CD14-positive monocyte (primary cell): ENCODE measurements at regions not wholly inside any gene's neighbourhood (a gene's known extent, or its start where the extent isn't known, plus 50 kb on each side); places are given as distances from the start of the nearest gene placed in this dataset.

ENCODE experiments used
- DNase-seq, 3 donors: peaks; one replicate each; pipeline ENCODE4 v3.0.0-alpha.2; 2011 to 2022
- H2AFZ ChIP-seq: 2 replicates; pipeline ENCODE4 v1.6.0; 2012; ENCODE audit warnings: mild to moderate bottlenecking, low read depth, low read length, inconsistent platforms; ENCODE audit not compliant: insufficient read depth, poor library complexity, severe bottlenecking
- H3K27ac ChIP-seq, 2 donors: 1 replicate in 1 of 2; 2 replicates in 1 of 2; pipeline ENCODE4 v1.5.1; 2012 to 2013; ENCODE audit warnings: low read length in 2 of 2, control low read depth in 1 of 2, inconsistent platforms in 1 of 2, low read depth in 1 of 2, mild to moderate bottlenecking in 1 of 2
- H3K27me3 ChIP-seq, 2 donors: one replicate each; pipeline versions ENCODE4 v1.6.0 to v1.6.1; 2011 to 2013; ENCODE audit warnings: low read length in 2 of 2; ENCODE audit not compliant: control insufficient read depth in 2 of 2, insufficient read depth in 2 of 2
- H3K36me3 ChIP-seq, 2 donors: replicated peaks in 1 of 2; 1 replicate in 1 of 2; 2 replicates in 1 of 2; pipeline versions ENCODE4 v1.5.1 to v1.6.1; 2012 to 2013; ENCODE audit warnings: low read length in 2 of 2, control low read depth in 1 of 2, inconsistent platforms in 1 of 2, mild to moderate bottlenecking in 1 of 2; ENCODE audit not compliant: insufficient read depth in 2 of 2, control insufficient read depth in 1 of 2
- H3K4me1 ChIP-seq, 2 donors: 1 replicate in 1 of 2; 2 replicates in 1 of 2; pipeline versions ENCODE4 v1.5.1 to v1.6.1; 2012 to 2013; ENCODE audit warnings: low read length in 2 of 2, control low read depth in 1 of 2, inconsistent platforms in 1 of 2, mild to moderate bottlenecking in 1 of 2, moderate library complexity in 1 of 2; ENCODE audit not compliant: insufficient read depth in 2 of 2, control insufficient read depth in 1 of 2
- H3K4me2 ChIP-seq: replicated peaks from 2 replicates; pipeline ENCODE3; 2012; ENCODE audit warnings: low read length, moderate library complexity, mild to moderate bottlenecking; ENCODE audit not compliant: poor library complexity, severe bottlenecking; ENCODE audit errors: extremely low read depth
- H3K4me3 ChIP-seq, 3 experiments: fragments of 200-600 bp in 1 of 3; sonication (generic) in 1 of 3; replicated peaks in 1 of 3; 1 replicate in 2 of 3; 2 replicates in 1 of 3; pipeline ENCODE4 v1.5.1; 2011 to 2013; ENCODE audit warnings: low read length in 3 of 3, mild to moderate bottlenecking in 3 of 3, control low read depth in 2 of 3, low read depth in 2 of 3, inconsistent platforms in 1 of 3, moderate library complexity in 1 of 3
- H3K79me2 ChIP-seq: 2 replicates; pipeline ENCODE4 v1.6.0; 2012; ENCODE audit warnings: mild to moderate bottlenecking, control low read depth, inconsistent platforms, low read length, moderate library complexity; ENCODE audit not compliant: insufficient read depth
- H3K9ac ChIP-seq: 2 replicates; pipeline ENCODE4 v1.6.0; 2017; ENCODE audit warnings: low read length, mild to moderate bottlenecking; ENCODE audit not compliant: insufficient read depth, poor library complexity, severe bottlenecking
- H3K9me3 ChIP-seq, 2 donors: replicated peaks in 1 of 2; 1 replicate in 1 of 2; 2 replicates in 1 of 2; pipeline versions ENCODE4 v1.5.1 to v1.6.1; 2012 to 2013; ENCODE audit warnings: low read length in 2 of 2, control low read depth in 1 of 2; ENCODE audit not compliant: control insufficient read depth in 1 of 2, insufficient read depth in 1 of 2
- H4K20me1 ChIP-seq: 2 replicates; pipeline ENCODE4 v1.6.0; 2012; ENCODE audit warnings: mild to moderate bottlenecking, low read length, control low read depth, moderate library complexity; ENCODE audit not compliant: insufficient read depth
- H3K27ac Mint-ChIP-seq, 7 donors: one replicate each; pipeline ENCODE4 v1.8.0; 2020; ENCODE audit warnings: mild to moderate bottlenecking in 7 of 7, mixed read lengths in 7 of 7, moderate library complexity in 6 of 7, inconsistent platforms in 2 of 7
- H3K27me3 Mint-ChIP-seq, 3 donors: one replicate each; pipeline ENCODE4 v1.8.0; 2021 to 2022; ENCODE audit warnings: low read depth in 3 of 3, mild to moderate bottlenecking in 3 of 3, mixed read lengths in 3 of 3, moderate library complexity in 3 of 3, inconsistent platforms in 1 of 3
- H3K36me3 Mint-ChIP-seq, 2 donors: one replicate each; pipeline ENCODE4 v1.8.0; 2020; ENCODE audit warnings: mixed read lengths in 2 of 2, inconsistent platforms in 1 of 2, mild to moderate bottlenecking in 1 of 2
- H3K4me1 Mint-ChIP-seq: one replicate; pipeline ENCODE4 v1.8.0; 2020; ENCODE audit warnings: mild to moderate bottlenecking, mixed read lengths
- H3K4me3 Mint-ChIP-seq, 2 donors: one replicate each; pipeline ENCODE4 v1.8.0; 2020; ENCODE audit warnings: mild to moderate bottlenecking in 2 of 2, mixed read lengths in 2 of 2, moderate library complexity in 1 of 2
- H3K9me3 Mint-ChIP-seq, 7 donors: one replicate each; pipeline ENCODE4 v1.8.0; 2020 to 2022; ENCODE audit warnings: mixed read lengths in 7 of 7, mild to moderate bottlenecking in 6 of 7, moderate library complexity in 6 of 7, inconsistent platforms in 2 of 7
- CTCF ChIP-seq: fragments of 200-600 bp; IDR thresholded peaks from one replicate; pipeline ENCODE4 v1.8.0; 2022; ENCODE audit warnings: antibody characterized with exemption, mild to moderate bottlenecking
- WGBS: methylation state at CpG from one replicate; pipeline ENCODE4 v1.1.5; 2013; ENCODE audit warnings: missing lambda C conversion rate; ENCODE audit not compliant: insufficient coverage; 5-methylcytosine and 5-hydroxymethylcytosine counted together
- intact Hi-C, 2 donors: fragments of 100-400 bp; cut with micrococcal nuclease; formaldehyde crosslinking; loops; one replicate each; pipeline versions ENCODE4 v1.15.0 to v1.15.1; 2023

DNA sequence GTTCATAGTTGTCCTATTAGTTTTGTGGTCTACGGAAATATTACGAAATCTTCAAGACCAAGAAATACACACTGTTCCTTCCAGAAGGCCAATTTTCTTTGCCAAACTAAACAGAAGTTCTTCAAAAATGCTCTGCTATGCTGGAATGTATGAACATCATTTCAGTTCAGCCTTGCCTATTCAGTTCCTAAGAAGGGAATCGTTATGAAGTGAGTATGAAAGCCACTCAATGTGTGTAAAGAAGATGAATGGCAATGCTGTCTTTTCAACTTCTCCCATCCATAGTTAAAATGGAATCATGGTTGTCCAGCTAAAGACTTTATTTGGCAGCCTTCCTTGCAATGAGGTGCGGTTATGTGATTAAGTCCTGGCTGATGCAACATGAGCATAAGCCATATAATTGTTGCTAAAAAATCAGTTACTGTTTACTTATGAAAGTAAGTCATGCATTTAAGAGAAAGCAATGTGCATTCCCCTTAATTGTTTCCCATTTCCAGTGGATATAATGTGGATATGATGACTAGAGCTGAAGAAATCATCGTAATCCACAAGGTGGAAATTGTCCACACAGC, 73.8 kb upstream of the PTPRR start:
- Histone ChIP-seq H3K9me3 (peaks cover 0 to 5% of the 10 kb centered on the region in 2 donors), H3K9ac (no peak overlapping the region), H3K36me3 (no peaks in the 10 kb centered on the region), H3K4me2 (no peak overlapping the region), H3K79me2 (no peaks in the 10 kb centered on the region), H3K27ac (no peak overlapping the region), H3K4me1 (no peaks in the 10 kb centered on the region), H3K4me3 (no peak overlapping the region), H4K20me1 (no peaks in the 10 kb centered on the region), H2AFZ (no peak overlapping the region), H3K27me3 (no peaks in the 10 kb centered on the region)
- no peak for DNase-seq
- WGBS: 100% methylated on average over 1 of the region's 5 CpGs
- H3K4me1 Mint-ChIP-seq: no peaks in the 10 kb centered on the region
- intact Hi-C loops: no loop called here
- no peaks in the 10 kb centered on the region for H3K36me3 Mint-ChIP-seq
- peaks cover 0 to 4% (median 2%) of the 10 kb centered on the region in 7 donors for H3K9me3 Mint-ChIP-seq
- no peaks in the 10 kb centered on the region for H3K27me3 Mint-ChIP-seq
- no peak for TF ChIP-seq CTCF
- no peak overlapping the region for H3K4me3 Mint-ChIP-seq
- no peak overlapping the region for H3K27ac Mint-ChIP-seq

DNA sequence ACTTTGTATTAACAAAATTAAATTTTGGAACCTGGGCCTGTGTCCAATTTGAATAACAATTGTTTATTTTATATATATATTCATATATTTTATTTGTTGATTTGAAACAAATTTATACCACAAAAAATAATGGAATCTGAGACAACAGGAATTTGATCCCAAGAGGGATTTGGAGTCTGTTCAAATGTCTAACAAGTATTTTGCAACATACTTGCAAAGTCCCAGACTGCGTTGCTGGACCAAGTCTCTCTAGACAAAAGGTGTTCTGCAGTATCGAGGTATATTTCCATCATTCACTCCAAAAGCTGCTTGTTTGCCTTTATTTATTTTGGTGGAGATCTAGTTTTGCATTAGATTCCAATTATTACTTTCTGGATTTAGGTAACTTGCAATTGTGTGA, 68.7 kb upstream of the PTPRR start:
- no peaks in the 10 kb centered on the region for H4K20me1 ChIP-seq
- H2AFZ ChIP-seq: no peak overlapping the region
- no peak overlapping the region for H3K9ac ChIP-seq
- peaks cover 0 to 5% of the 10 kb centered on the region in 2 donors for H3K9me3 ChIP-seq
- intact Hi-C loops: no loop called here
- TF ChIP-seq CTCF: no peak
- no peaks in the 10 kb centered on the region for H3K36me3 ChIP-seq
- no peaks in the 10 kb centered on the region for H3K27me3 ChIP-seq
- no peak overlapping the region for H3K4me3 Mint-ChIP-seq
- no peaks in the 10 kb centered on the region for H3K4me1 Mint-ChIP-seq
- peaks cover 0 to 3% (median 0%) of the 10 kb centered on the region in 7 donors for H3K9me3 Mint-ChIP-seq
- no peak overlapping the region for H3K27ac ChIP-seq
- no peaks in the 10 kb centered on the region for H3K79me2 ChIP-seq
- H3K4me2 ChIP-seq: no peak overlapping the region
- H3K36me3 Mint-ChIP-seq: no peaks in the 10 kb centered on the region
- H3K4me3 ChIP-seq: no peak overlapping the region
- no peak for DNase-seq
- H3K4me1 ChIP-seq: no peaks in the 10 kb centered on the region
- no peak overlapping the region for H3K27ac Mint-ChIP-seq
- no CpG with 5 or more reads among the region's 2 CpGs for WGBS
- peaks cover 0 to under 1% (median 0%) of the 10 kb centered on the region in 3 donors for H3K27me3 Mint-ChIP-seq
